PC-9 (cell line): ENCODE measurements at regions not wholly inside any gene's neighbourhood (a gene's known extent, or its start where the extent isn't known, plus 50 kb on each side); places are given as distances from the start of the nearest gene placed in this dataset.

Experiments used
- CTCF ChIP-seq: fragments of 200-600 bp; sonication (generic); conservative IDR thresholded peaks from 2 replicates; pipeline ENCODE4 v1.6.1; 2017; ENCODE audit warnings: mixed run types, antibody characterized with exemption, mild to moderate bottlenecking, moderate library complexity
- EZH2 ChIP-seq: fragments of 200-600 bp; sonication (generic); IDR thresholded peaks from 2 replicates; pipeline ENCODE4 v1.8.0; 2017; ENCODE audit warnings: antibody characterized with exemption, low read depth

- TF ChIP-seq EZH2 (no peak), CTCF (no peak)
Measured at GRCh38 chr5:91449083-91449482, 66.0 kb upstream of the ARRDC3 start.
